HG03280 (cell line): ENCODE measurements at regions not wholly inside any gene's neighbourhood (a gene's known extent, or its start where the extent isn't known, plus 50 kb on each side); places are given as distances from the start of the nearest gene placed in this dataset.

Experiments used
- ATAC-seq: cut with Tn5 transposase; IDR thresholded peaks from one replicate; pipeline ENCODE4 v1.9.1; 2021; ENCODE audit warnings: mild to moderate bottlenecking, moderate library complexity; ENCODE audit not compliant: unreplicated experiment

GRCh38 chr5:73339711-73340110 lies 108.9 kb downstream of the FOXD1 start:
- ATAC-seq, result no peak

DNA sequence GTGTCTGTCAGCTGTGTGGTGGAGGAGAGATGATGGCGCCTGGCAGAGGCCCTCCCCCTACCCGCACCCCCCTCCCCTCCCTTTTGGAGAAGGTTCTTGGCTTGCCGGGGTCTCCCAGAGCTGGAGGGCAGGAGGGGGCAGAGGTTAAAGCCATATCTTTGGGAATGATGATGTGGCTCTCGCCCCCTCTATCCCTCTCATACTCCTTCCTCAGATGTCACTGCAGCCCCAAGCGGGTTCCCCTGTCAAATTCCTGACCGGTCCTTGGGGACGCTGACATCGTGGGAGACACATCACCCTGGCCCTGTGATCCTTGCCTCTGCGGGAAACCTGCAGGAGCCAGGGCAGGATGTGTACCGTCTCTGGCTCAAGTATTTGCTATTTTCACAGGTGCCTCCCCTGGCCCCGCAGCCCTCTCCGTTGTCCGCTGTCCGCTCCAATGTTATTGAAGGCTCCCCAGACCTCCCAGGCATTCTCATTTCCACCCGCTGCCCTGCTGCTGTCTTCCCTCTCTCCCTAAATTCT lies 109.5 kb downstream of the FOXD1 start:
- no peak for ATAC-seq

GRCh38 chr5:73338256-73339050 lies 110.1 kb downstream of the FOXD1 start:
- no peak for ATAC-seq

GRCh38 chr5:73337586-73338255 lies 110.9 kb downstream of the FOXD1 start:
- no peak for ATAC-seq

- ATAC-seq, result no peak
Observed at GRCh38 chr5:73336366-73336765, 112.2 kb downstream of the FOXD1 start.

- ATAC-seq, result no peak
Observed at GRCh38 chr5:73333944-73334703, 114.5 kb downstream of the FOXD1 start.

DNA sequence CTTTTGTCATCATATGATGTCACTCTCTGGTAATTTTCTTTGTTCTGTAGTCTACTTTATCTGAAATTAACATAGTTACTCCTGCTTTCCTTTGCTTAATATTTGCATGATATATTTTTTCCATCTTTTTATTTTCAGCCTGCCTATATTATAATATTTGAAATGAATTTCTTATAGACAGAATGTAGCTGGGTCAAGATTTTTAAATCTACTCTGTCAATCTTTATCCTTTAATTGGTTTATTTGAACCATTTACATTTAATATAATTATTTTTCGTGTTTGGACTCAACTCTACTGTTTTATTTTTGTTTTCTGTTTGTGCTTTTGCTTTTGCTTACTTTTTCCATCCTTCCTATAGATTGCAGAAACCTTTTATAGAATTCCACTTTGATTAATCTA lies 118.0 kb downstream of the FOXD1 start:
- no peak for ATAC-seq

DNA sequence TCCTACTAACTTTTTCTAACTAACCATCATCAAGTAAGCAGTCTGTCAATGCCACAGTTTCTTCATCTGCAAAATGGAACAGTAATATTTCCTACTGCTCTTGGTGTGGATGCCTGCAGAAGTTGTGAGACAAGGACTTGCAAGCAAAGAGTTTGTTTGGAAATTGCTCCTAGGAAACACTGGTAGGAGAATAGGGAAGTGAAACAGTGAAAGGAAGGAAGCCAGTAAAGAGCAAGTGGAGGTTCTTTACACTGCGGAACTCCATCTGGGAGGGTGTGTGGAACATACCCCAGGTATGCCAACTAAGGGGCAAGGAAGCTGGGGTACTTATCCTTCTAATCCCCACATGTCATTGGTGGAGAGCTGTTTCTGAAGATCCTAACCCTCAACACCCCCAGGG lies 119.9 kb downstream of the FOXD1 start:
- no peak for ATAC-seq

GRCh38 chr5:73327908-73328455 lies 120.6 kb downstream of the FOXD1 start:
- ATAC-seq, result no peak

DNA sequence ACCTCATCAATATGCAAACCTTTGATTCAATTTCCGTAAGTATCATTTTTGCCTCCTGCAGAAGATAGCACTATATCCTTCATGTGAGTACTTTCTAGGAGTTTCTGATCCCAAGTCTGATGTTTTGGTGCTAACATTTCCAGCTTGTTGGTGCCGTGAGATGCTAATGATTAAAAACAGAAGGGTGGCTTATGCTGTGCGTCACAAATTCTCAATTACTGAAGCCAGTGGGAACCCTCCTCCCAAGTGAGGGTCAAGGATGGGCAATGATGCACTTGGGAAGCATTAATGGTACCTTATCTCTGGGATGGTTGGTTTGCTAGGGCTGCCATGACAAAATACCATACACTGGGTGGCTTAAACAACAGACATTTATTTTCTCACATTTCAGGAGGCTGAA lies 123.0 kb downstream of the FOXD1 start:
- no peak for ATAC-seq

GRCh38 chr5:73323466-73323865 lies 125.1 kb downstream of the FOXD1 start:
- ATAC-seq, result no peak

DNA sequence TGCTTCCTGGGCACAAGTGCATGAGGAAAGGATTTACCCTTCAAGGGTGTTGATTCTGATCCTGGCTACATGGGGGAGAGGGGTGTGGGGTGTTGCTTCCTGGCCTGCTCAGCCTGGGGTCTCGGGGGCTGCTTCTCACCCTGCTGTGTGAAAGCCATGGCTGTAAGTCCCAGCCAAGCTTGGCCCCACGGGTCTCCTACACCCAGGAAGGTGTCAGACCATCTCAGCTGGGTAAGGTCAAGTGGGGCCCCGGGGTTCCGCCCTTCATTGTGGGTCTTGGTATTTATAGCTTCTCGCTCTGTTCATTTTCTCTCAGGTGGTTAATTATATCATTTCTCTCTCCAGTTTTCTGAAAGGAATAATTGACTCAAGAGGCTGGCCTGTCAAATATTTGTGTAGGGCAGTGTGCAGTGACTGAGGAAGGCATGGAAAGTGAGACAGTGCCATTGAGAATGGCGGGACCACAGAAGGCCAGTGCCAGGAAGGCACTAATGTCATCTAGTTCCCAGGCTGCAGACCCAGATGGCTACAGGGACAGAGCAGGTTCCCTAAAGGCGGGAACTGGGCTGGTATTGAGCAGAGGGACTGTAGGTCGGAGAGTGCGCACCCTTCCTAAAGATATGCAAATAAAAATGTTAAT lies 126.0 kb downstream of the FOXD1 start:
- no peak for ATAC-seq

- no peak for ATAC-seq
Observed at GRCh38 chr5:73321757-73322436, 126.7 kb downstream of the FOXD1 start.

GRCh38 chr5:73319036-73319435 lies 129.5 kb downstream of the FOXD1 start:
- ATAC-seq, result no peak

- no peak for ATAC-seq
Observed at GRCh38 chr5:73318308-73318719, 130.3 kb downstream of the FOXD1 start.

DNA sequence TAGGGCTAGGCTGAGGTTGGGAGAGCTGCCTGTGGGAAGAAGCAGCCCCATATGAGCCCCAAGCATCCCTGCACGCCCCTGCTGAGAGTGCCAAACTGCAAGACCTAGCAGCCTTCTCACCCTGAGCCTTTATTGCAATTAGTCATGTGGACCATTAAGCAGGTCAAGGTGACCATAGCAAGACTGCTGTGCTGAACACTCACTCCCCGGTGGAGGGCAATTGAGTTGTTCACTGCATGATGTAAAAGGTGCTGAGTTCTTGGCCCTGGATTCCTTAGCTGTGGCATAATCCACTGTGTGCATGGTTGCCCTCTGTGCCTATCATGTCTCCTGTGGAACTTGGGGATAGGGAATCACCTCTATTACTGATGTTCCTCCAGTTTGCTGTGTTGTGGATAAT lies 131.1 kb downstream of the FOXD1 start:
- no peak for ATAC-seq

- no peak for ATAC-seq
Observed at GRCh38 chr5:73314395-73315257, 134.0 kb downstream of the FOXD1 start.

GRCh38 chr5:73312872-73313510 lies 135.6 kb downstream of the FOXD1 start:
- ATAC-seq, result no peak
